Testis (tissue), 2 donors: ENCODE measurements at regions not wholly inside any gene's neighbourhood (a gene's known extent, or its start where the extent isn't known, plus 50 kb on each side); places are given as distances from the start of the nearest gene placed in this dataset.

Experiments used
- CTCF ChIP-seq, 3 experiments: fragments of 450-650 bp in 2 of 3; fragments of 200-600 bp in 1 of 3; sonication (generic) in 1 of 3; IDR thresholded peaks; one replicate each; pipeline ENCODE4 v1.5.1; 2016 to 2019; ENCODE audit warnings: antibody characterized with exemption in 3 of 3, mild to moderate bottlenecking in 2 of 3, moderate library complexity in 1 of 3
- POLR2A ChIP-seq: fragments of 450-650 bp; IDR thresholded peaks from one replicate; pipeline ENCODE4 v1.6.1; 2017; ENCODE audit warnings: antibody characterized with exemption, mild to moderate bottlenecking, moderate library complexity

- TF ChIP-seq CTCF (IDR thresholded peaks at IDR 0.05) (no peak), POLR2A (no peak)
These were observed 233.5 kb downstream of the MATN1 start for GRCh38 chr1:30489737-30490389.
